GM12864 (cell line): ENCODE measurements at regions not wholly inside any gene's neighbourhood (a gene's known extent, or its start where the extent isn't known, plus 50 kb on each side); places are given as distances from the start of the nearest gene placed in this dataset.

Experiments
- DNase-seq: peaks from one replicate; pipeline ENCODE4 v3.0.0-alpha.2; 2011; ENCODE audit warnings: low read depth
- H3K4me3 ChIP-seq: 2 replicates; pipeline ENCODE4 v1.5.1; 2011; ENCODE audit warnings: mild to moderate bottlenecking, low read depth, low read length, control low read depth
- CTCF ChIP-seq: IDR thresholded peaks from 2 replicates; pipeline ENCODE4 v1.5.1; 2011; ENCODE audit warnings: low read depth, mild to moderate bottlenecking, moderate library complexity, low read length, control low read depth, inconsistent platforms; ENCODE audit errors: missing control alignments

DNA sequence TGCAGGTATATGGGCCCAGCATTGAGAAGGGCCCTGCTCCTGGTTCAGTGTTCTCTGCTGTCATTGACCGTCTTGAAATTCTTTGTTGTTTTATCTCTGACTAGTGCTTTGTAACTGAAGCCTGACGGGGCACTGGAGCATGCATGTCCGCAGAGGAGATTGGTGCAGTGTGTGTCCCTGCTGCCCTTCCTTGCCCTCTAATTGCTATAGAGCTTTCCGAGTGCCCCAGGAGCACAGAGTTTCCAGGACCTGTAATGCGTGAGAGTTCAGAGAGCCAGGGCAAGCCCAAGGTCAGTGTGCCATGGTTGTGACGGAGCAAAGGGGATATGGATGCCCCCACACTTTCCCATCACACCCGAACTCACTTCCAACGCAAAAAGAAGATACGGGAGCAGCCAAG is 174.3 kb upstream of the UBE3A start:
- no peak for DNase-seq
- no peak overlapping the region for H3K4me3 ChIP-seq
- TF ChIP-seq CTCF, result no peak

DNA sequence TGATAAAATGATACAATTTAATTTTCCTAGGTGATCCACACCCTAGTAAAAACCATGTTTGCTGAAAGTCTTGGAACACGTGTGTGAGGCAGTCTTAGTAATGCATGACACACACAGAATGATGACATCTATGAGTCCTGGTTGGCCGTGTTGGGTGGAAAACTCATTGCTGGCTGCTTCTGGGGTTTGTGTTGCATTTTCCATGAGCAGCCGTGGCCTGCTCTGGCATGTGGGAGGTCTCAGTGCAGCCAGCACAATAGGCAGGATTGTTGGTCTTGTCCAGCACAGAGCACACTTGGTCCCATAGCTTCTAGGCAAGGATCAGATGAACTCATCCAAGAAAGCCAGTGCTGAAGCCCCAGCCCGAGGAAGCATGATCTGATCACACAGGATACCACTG is 172.8 kb upstream of the UBE3A start:
- TF ChIP-seq CTCF, result no peak
- DNase-seq, result no peak

DNA sequence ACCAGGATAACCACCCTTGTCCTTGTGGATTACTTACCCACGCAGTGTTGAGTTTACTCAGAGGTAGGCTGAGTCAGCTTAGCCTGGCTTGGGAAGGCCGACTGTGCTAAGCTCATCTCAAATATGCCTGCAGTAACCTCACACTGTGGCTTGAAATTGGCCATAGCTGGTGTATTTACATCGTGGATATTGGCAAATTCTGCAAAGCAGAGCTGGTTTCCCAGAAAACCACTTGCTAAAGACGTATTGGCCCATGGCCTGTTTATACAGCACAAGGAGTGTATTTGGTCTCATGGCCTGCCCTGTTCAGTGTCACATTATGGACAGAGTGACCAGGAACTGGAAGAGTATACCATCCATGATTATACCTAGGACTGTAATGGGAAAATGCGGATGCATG is 170.5 kb upstream of the UBE3A start:
- no peak for TF ChIP-seq CTCF

More for the DNA sequence above, 172.8 kb upstream of the UBE3A start:
- no peak overlapping the region for H3K4me3 ChIP-seq

GRCh38 chr15:25608926-25609325 is 170.1 kb upstream of the UBE3A start:
- no peak overlapping the region for H3K4me3 ChIP-seq
- no peak for TF ChIP-seq CTCF
- no peak for DNase-seq

More for the DNA sequence above, 170.5 kb upstream of the UBE3A start:
- H3K4me3 ChIP-seq, result no peak overlapping the region
- no peak for DNase-seq

- no peak for TF ChIP-seq CTCF
- no peak for DNase-seq
- H3K4me3 ChIP-seq, result no peak overlapping the region
These were observed 166.3 kb upstream of the UBE3A start for GRCh38 chr15:25605151-25605550.

DNA sequence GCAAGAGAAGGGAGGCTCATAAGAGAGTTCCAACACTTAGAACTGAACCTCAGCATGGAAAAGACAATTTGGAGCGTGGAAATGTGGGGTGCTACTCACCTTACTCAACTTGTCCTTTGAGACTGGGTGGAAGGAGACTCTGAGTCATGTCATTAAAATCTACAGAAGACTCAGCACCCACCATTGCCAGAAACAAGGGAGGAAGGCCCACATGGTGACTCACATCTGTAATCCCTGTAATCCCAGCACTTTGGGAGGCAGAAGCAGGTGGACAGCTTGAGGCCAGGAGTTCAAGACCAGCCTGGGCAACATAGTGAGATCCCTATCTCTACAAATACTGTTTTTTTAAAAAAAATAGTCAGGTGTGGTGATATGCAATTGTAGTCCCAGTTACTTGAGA is 161.9 kb upstream of the UBE3A start:
- TF ChIP-seq CTCF, result no peak
- no peak for DNase-seq
- H3K4me3 ChIP-seq, result no peak overlapping the region

DNA sequence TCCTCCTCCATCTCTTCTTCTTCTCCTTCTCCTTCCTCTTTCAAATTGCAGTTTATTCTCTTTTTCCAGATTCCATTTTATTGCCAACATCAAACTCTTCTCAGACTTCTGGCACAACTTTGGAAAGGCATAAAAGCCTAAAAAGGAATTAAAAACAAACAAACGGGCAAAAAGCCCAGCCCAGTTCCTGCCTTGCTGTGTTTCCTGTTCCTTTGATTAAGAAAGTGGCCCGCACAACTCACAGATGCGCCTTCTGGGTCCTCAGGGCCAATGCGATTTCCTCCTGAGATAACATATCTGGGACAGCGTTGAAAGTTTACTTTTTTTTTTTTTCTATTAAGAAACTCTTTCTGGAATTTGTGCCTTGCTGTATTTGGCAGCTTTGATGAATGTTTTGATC is 158.7 kb upstream of the UBE3A start:
- H3K4me3 ChIP-seq, result no peak overlapping the region
- DNase-seq, result no peak
- TF ChIP-seq CTCF, result no peak
